ENCODE measurements at regions not wholly inside any gene's neighbourhood (a gene's known extent, or its start where the extent isn't known, plus 50 kb on each side); places are given as distances from the start of the nearest gene placed in this dataset.
"Not testable (repeated sequence)": the region's sequence is repeated elsewhere in the genome, so short reads cannot be mapped to it uniquely, and the experiment has no call there.

DNA sequence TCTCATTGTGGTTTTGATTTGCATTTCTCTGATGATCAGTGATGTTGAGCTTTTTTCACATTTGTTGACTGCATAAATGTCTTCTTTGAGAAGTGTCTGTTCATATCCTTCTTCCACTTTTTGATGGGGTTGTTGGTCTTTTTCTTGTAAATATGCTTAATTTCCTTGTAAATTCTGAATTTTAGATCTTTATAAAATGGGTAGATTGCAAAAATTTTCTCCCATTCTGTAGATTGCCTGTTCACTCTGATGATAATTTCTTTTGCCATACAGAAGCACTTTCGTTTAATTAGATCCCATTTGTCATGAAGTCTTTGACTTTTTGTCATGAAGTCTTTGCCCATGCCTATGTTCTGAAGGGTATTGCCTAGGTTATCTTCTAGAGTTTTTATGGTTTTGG is 817.5 kb downstream of the STPG2 start:
- TF ChIP-seq CTCF (IDR thresholded peaks at IDR 0.05; ENCODE audit: insufficient read depth, low read depth, low read length); EZH2 (IDR thresholded peaks at IDR 0.05; ENCODE audit: insufficient read depth, low read length): not testable (repeated sequence)
